Stomach smooth muscle (tissue), 2 donors: ENCODE measurements at regions not wholly inside any gene's neighbourhood (a gene's known extent, or its start where the extent isn't known, plus 50 kb on each side); places are given as distances from the start of the nearest gene placed in this dataset.
"Not testable (repeated sequence)": the region's sequence is repeated elsewhere in the genome, so short reads cannot be mapped to it uniquely, and the experiment has no call there.

ENCODE experiments used
- H3K27ac ChIP-seq: one replicate; pipeline ENCODE4 v1.7.0; 2013; ENCODE audit warnings: mild to moderate bottlenecking, low read length, inconsistent platforms
- H3K27me3 ChIP-seq, 2 donors: one replicate each; pipeline ENCODE4 v1.7.0; 2013; ENCODE audit warnings: low read length in 2 of 2; ENCODE audit not compliant: insufficient read depth in 2 of 2, control insufficient read depth in 1 of 2
- H3K36me3 ChIP-seq, 2 donors: one replicate each; pipeline ENCODE4 v1.7.0; 2013; ENCODE audit warnings: low read length in 2 of 2; ENCODE audit not compliant: control insufficient read depth in 2 of 2, insufficient read depth in 2 of 2
- H3K4me1 ChIP-seq: one replicate; pipeline ENCODE4 v1.7.0; 2013; ENCODE audit warnings: low read length; ENCODE audit not compliant: control insufficient read depth, insufficient read depth
- H3K4me3 ChIP-seq, 2 donors: one replicate each; pipeline ENCODE4 v1.7.0; 2013; ENCODE audit warnings: low read length in 2 of 2
- H3K9ac ChIP-seq, 2 donors: one replicate each; pipeline ENCODE4 v1.7.0; 2013; ENCODE audit warnings: low read length in 2 of 2, mild to moderate bottlenecking in 1 of 2
- H3K9me3 ChIP-seq, 2 donors: one replicate each; pipeline ENCODE4 v1.7.0; 2013; ENCODE audit warnings: low read length in 2 of 2; ENCODE audit not compliant: control insufficient read depth in 2 of 2
- donor health status: healthy.
- donor health status: Pancreatic carcinoma.

DNA sequence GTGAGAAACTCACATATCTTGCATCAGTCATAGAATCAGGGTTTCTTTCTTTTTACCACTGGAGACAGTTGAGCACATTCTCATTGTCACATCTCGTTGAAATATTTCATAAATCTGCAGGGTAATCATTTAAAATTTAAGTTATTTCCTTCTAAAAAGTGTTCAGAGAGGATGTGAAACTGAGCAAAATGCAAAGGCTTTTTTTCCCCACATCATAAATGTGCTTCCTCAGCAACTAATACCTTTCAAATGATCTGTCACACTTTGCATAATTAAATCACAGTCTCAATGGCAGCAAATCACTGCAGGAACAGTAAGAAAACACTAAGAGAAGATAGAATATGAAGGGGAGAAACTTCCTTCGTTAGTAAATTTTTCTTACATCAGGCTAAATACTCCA, 187.5 kb downstream of the EVX1 start:
- H3K27ac ChIP-seq = no peak overlapping the region
- no peaks in the 10 kb centered on the region for H3K9me3 ChIP-seq
- no peaks in the 10 kb centered on the region for H3K4me1 ChIP-seq
- H3K36me3 ChIP-seq = no peaks in the 10 kb centered on the region
- H3K9ac ChIP-seq = no peak overlapping the region
- H3K4me3 ChIP-seq = no peak overlapping the region
- H3K27me3 ChIP-seq = peaks cover 0 to 3% of the 10 kb centered on the region in 2 donors

GRCh38 chr7:27431465-27431864, 188.9 kb downstream of the EVX1 start:
- Histone ChIP-seq H3K4me1 (no peaks in the 10 kb centered on the region), H3K27ac (no peak overlapping the region), H3K9ac (no peak overlapping the region), H3K9me3 (no peaks in the 10 kb centered on the region), H3K4me3 (no peak overlapping the region), H3K27me3 (peaks cover 0 to 4% of the 10 kb centered on the region in 2 donors), H3K36me3 (no peaks in the 10 kb centered on the region)

DNA sequence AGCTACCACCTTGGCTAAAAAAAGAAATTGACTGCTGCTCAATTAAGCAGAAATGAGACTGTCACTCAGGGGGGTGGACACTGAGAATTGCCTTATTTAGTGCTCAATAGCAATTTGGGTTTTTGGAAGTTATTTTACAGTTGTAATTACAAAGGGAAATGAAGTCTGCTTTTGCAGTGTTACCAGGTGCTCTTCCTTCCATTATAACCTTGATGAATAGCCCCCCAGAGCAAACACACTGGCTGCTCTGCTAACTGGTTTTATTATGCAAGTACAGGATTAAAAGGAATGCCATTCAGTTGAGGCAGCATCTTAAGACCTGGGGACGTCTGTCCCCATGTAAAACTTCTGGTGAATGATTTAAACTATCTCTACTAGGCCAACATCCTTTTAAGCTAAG, 191.0 kb downstream of the EVX1 start:
- Histone ChIP-seq H3K4me3 (no peak overlapping the region), H3K9me3 (no peaks in the 10 kb centered on the region), H3K4me1 (no peaks in the 10 kb centered on the region), H3K9ac (no peak overlapping the region), H3K27me3 (peaks cover 0 to 4% of the 10 kb centered on the region in 2 donors), H3K36me3 (no peaks in the 10 kb centered on the region), H3K27ac (no peak overlapping the region)

DNA sequence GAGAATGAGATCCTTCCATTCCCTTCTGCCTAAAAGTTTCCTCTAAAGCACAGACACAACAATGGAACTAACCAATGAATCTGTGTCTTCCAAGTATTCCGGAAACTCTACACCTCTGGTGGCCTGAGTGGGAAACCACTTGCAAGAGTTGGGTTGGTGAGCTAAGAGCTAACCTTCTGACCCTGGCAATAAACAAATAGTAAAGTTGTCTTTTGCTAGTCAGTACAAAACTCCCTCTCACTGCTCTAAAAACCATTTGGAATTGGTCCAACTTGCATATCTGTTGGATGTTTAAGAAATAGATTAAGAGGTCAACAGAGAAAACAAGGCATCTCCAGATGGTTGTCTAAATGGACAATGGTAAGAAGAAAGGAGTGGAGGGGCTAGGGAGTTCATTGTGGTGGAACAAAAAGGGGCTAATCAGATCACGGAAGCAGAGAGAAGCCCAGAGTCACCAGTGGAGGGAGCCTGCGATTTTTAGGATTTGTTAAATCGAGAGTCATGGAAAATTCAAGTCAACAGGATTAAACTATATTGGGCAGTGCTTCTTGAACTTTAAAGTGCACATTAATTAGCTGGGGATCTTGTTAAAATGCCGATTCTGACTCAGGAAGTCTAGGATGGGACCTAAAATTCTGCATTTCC, 192.3 kb downstream of the EVX1 start:
- H3K9ac ChIP-seq = no peak overlapping the region

GRCh38 chr7:27435461-27435860, 192.9 kb downstream of the EVX1 start:
- H3K27ac ChIP-seq = no peak overlapping the region
- H3K9me3 ChIP-seq = no peaks in the 10 kb centered on the region
- H3K9ac ChIP-seq = no peak overlapping the region
- H3K27me3 ChIP-seq = peaks cover 0 to 4% of the 10 kb centered on the region in 2 donors
- no peak overlapping the region for H3K4me3 ChIP-seq
- no peaks in the 10 kb centered on the region for H3K36me3 ChIP-seq
- no peaks in the 10 kb centered on the region for H3K4me1 ChIP-seq

More for the DNA sequence above, 192.3 kb downstream of the EVX1 start:
- peaks cover 0 to 4% of the 10 kb centered on the region in 2 donors for H3K27me3 ChIP-seq
- H3K4me1 ChIP-seq = no peaks in the 10 kb centered on the region
- H3K9me3 ChIP-seq = no peaks in the 10 kb centered on the region
- H3K4me3 ChIP-seq = no peak overlapping the region
- H3K27ac ChIP-seq = no peak overlapping the region
- no peaks in the 10 kb centered on the region for H3K36me3 ChIP-seq

- Histone ChIP-seq H3K27ac (no peak overlapping the region), H3K4me1 (no peaks in the 10 kb centered on the region), H3K27me3 (peaks cover 0 to 4% of the 10 kb centered on the region in 2 donors), H3K9me3 (no peaks in the 10 kb centered on the region), H3K9ac (no peak overlapping the region), H3K4me3 (no peak overlapping the region), H3K36me3 (no peaks in the 10 kb centered on the region)
Measured at GRCh38 chr7:27438881-27439589, 196.4 kb downstream of the EVX1 start.

DNA sequence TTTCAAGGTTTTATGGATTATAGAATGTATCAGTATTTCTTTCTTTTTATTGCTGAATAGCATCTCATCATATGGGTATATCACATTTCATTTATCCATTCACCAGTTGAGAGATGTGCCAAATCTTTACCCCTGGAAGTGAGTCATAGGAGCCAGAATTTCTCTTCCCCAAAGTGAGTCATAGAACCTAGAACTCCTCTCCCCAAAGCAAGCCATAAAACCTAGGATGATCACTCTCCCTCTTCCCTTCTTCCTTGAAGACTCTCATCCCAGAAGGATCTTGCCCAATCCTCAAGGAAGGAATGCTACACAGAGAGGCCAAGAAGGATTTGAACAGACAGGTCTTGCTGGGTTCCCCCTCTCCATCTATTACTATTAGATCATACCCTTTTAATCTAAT, 199.9 kb downstream of the EVX1 start:
- H3K9me3 ChIP-seq = no peaks in the 10 kb centered on the region
- H3K4me3 ChIP-seq = no peak overlapping the region
- no peaks in the 10 kb centered on the region for H3K27me3 ChIP-seq
- H3K4me1 ChIP-seq = no peaks in the 10 kb centered on the region
- no peaks in the 10 kb centered on the region for H3K36me3 ChIP-seq
- no peak overlapping the region for H3K9ac ChIP-seq
- no peak overlapping the region for H3K27ac ChIP-seq

DNA sequence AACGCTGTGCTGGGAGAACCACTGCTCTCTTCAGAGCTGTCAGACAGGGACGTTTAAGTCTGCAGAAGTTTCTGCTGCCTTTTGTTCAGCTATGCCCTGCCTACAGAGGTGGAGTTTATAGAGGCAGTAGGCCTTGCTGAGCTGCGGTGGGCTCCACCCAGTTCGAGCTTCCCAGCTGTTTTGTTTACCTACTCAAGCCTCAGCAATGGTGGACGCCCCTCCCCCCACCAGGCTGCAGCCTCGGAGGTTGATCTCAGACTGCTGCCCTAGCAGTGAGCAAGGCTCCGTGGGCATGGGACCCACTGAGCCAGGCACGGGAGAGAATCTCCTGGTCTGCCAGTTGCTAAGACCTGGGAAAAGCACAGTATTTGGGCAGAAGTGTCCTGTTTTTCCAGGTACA, 206.4 kb downstream of the EVX1 start:
- H3K9ac ChIP-seq, H3K27ac ChIP-seq: not testable (repeated sequence)

GRCh38 chr7:27453702-27454405, 208.8 kb downstream of the HIBADH start:
- H3K4me1 ChIP-seq = peaks cover 3% of the 10 kb centered on the region
- H3K27ac ChIP-seq = no peak overlapping the region
- no peaks in the 10 kb centered on the region for H3K36me3 ChIP-seq
- H3K9me3 ChIP-seq = no peaks in the 10 kb centered on the region
- no peak overlapping the region for H3K9ac ChIP-seq
- H3K4me3 ChIP-seq = no peak overlapping the region
- H3K27me3 ChIP-seq = peaks cover 0 to 2% of the 10 kb centered on the region in 2 donors

More for the DNA sequence above, 206.4 kb downstream of the EVX1 start:
- not testable (repeated sequence) for H3K4me1 ChIP-seq, H3K4me3 ChIP-seq, H3K27me3 ChIP-seq, H3K36me3 ChIP-seq, H3K9me3 ChIP-seq

DNA sequence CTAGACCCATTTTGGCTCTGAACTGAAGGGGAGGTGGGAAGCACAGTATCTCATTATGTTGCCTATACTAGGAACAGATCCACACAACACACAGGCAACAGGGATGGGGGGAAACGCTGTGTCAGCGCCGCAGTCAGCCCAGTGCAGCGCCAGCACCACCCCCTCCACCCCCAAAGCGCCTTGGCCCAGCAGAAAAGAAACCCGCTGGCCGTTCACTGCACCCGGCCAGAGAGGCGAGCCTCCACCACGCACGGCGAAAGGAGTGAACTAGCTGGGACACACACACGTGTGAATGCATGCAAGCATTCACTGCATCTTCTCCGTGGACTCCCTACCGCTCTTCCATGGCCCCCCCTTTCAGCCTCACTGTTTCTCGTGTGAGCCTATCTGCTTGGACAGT, 205.6 kb downstream of the HIBADH start:
- not testable (repeated sequence) for H3K9me3 ChIP-seq, H3K9ac ChIP-seq, H3K27me3 ChIP-seq, H3K27ac ChIP-seq, H3K36me3 ChIP-seq, H3K4me1 ChIP-seq
- H3K4me3 ChIP-seq = peak overlapping the region; percentile 60 to 66
